SK-N-SH (cell line): ENCODE measurements at regions not wholly inside any gene's neighbourhood (a gene's known extent, or its start where the extent isn't known, plus 50 kb on each side); places are given as distances from the start of the nearest gene placed in this dataset.

Experiments
- CTCF ChIA-PET: fragments of 300-600, 350-600 bp; formaldehyde crosslinking; extraction: SDS; loops from one replicate; lab custom pipeline; 2021; lab: Yijun Ruan, JAX
- POLR2A ChIA-PET: fragments of 350-600 bp; sonication (Branson Sonifier 250); formaldehyde crosslinking; extraction: SDS; loops from one replicate; lab custom pipeline; 2020; ENCODE audit warnings: antibody characterized with exemption, inconsistent platforms; lab: Yijun Ruan, JAX
- DNase-seq: peaks from one replicate; pipeline ENCODE4 v3.0.0; 2012
- H2AFZ ChIP-seq: fragments of 200-600 bp; sonication (generic); 2 replicates; pipeline ENCODE4 v1.8.1; 2016; ENCODE audit warnings: antibody characterized with exemption, mild to moderate bottlenecking, low read depth
- H3F3A ChIP-seq: fragments of 200-600 bp; sonication (generic); replicated peaks from 2 replicates; pipeline ENCODE3; 2016; ENCODE audit warnings: antibody characterized with exemption, mild to moderate bottlenecking; ENCODE audit not compliant: insufficient read depth
- H3K27ac ChIP-seq, 2 experiments: fragments of 200-500 bp in 1 of 2; fragments of 200-600 bp in 1 of 2; sonication (Bioruptor generic) in 1 of 2; sonication (generic), shearing (Covaris generic) in 1 of 2; 2 replicates each; pipeline versions ENCODE4 v1.5.1 to v1.6.1; 2014 to 2016; ENCODE audit warnings: low read depth in 2 of 2, inconsistent platforms in 1 of 2, low read length in 1 of 2, mild to moderate bottlenecking in 1 of 2, mixed read lengths in 1 of 2
- H3K27me3 ChIP-seq: fragments of 200-600 bp; sonication (generic), shearing (Covaris generic); 2 replicates; pipeline ENCODE4 v1.6.1; 2016; ENCODE audit warnings: mixed run types; ENCODE audit not compliant: insufficient read depth
- H3K36me3 ChIP-seq, 2 experiments: fragments of 200-500 bp in 1 of 2; fragments of 200-600 bp in 1 of 2; sonication (Bioruptor generic) in 1 of 2; sonication (generic) in 1 of 2; replicated peaks in 1 of 2; 2 replicates each; pipeline versions ENCODE3 to v1.5.1; 2014 to 2016; ENCODE audit warnings: low read length in 1 of 2, mild to moderate bottlenecking in 1 of 2; ENCODE audit not compliant: insufficient read depth in 2 of 2, control insufficient read depth in 1 of 2
- H3K4me1 ChIP-seq, 2 experiments: fragments of 200-500 bp in 1 of 2; fragments of 200-600 bp in 1 of 2; sonication (Bioruptor generic) in 1 of 2; sonication (generic), shearing (Covaris generic) in 1 of 2; 2 replicates each; pipeline versions ENCODE4 v1.5.1 to v1.6.1; 2014 to 2016; ENCODE audit warnings: low read depth in 1 of 2, low read length in 1 of 2, mixed run types in 1 of 2; ENCODE audit not compliant: insufficient read depth in 2 of 2, control insufficient read depth in 1 of 2
- H3K4me2 ChIP-seq: fragments of 200-600 bp; sonication (generic), shearing (Covaris generic); 2 replicates; pipeline ENCODE4 v1.6.1; 2017; ENCODE audit warnings: mixed run types
- H3K4me3 ChIP-seq, 2 experiments: fragments of 200-500 bp in 1 of 2; fragments of 200-600 bp in 1 of 2; sonication (Bioruptor generic) in 1 of 2; sonication (generic), shearing (Covaris generic) in 1 of 2; 2 replicates each; pipeline versions ENCODE4 v1.5.1 to v1.8.1; 2014 to 2016; ENCODE audit warnings: low read depth in 2 of 2, inconsistent platforms in 1 of 2, low read length in 1 of 2, mild to moderate bottlenecking in 1 of 2, mixed read lengths in 1 of 2, moderate library complexity in 1 of 2
- H3K79me2 ChIP-seq: fragments of 200-600 bp; sonication (generic); 2 replicates; pipeline ENCODE4 v1.8.1; 2017; ENCODE audit warnings: mild to moderate bottlenecking; ENCODE audit not compliant: insufficient read depth
- H3K9ac ChIP-seq: fragments of 200-600 bp; sonication (generic); 2 replicates; pipeline ENCODE4 v1.6.1; 2017; ENCODE audit warnings: mixed run types
- H3K9me2 ChIP-seq: fragments of 200-600 bp; sonication (generic); 2 replicates; pipeline ENCODE4 v1.6.1; 2017; ENCODE audit warnings: mixed run types
- H3K9me3 ChIP-seq: fragments of 200-600 bp; sonication (generic); 2 replicates; pipeline ENCODE4 v1.6.1; 2017; ENCODE audit warnings: mixed run types, mild to moderate bottlenecking, moderate library complexity
- H4K20me1 ChIP-seq: fragments of 200-600 bp; sonication (generic); 2 replicates; pipeline ENCODE4 v1.6.1; 2017; ENCODE audit warnings: mild to moderate bottlenecking, mixed run types; ENCODE audit not compliant: insufficient read depth
- ELF1 ChIP-seq: IDR thresholded peaks from 2 replicates; pipeline ENCODE4 v1.4.0; 2012
- EP300 ChIP-seq, 2 experiments: IDR thresholded peaks; 2 replicates each; pipeline versions ENCODE4 v1.4.0 to v1.6.1; 2012; ENCODE audit warnings: borderline replicate concordance in 1 of 2, low read depth in 1 of 2, low read length in 1 of 2
- EZH2phosphoT487 ChIP-seq: fragments of 200-600 bp; sonication (generic); IDR thresholded peaks from 2 replicates; pipeline ENCODE4 v1.6.1; 2017; ENCODE audit warnings: low read depth, mixed run types, mild to moderate bottlenecking, antibody characterized with exemption, moderate library complexity, borderline replicate concordance
- GABPA ChIP-seq: IDR thresholded peaks from 2 replicates; pipeline ENCODE4 v1.4.0; 2012; ENCODE audit warnings: low read depth, mild to moderate bottlenecking
- IRF3 ChIP-seq: fragments of 150-350 bp; IDR thresholded peaks from 2 replicates; pipeline ENCODE4 v1.6.1; 2016; ENCODE audit warnings: mild to moderate bottlenecking, low read depth, low read length
- JUND ChIP-seq: IDR thresholded peaks from 2 replicates; pipeline ENCODE4 v1.4.0; 2012
- MAX ChIP-seq: IDR thresholded peaks from 2 replicates; pipeline ENCODE4 v1.4.0; 2012; ENCODE audit warnings: low read depth
- MEF2A ChIP-seq: IDR thresholded peaks from 2 replicates; pipeline ENCODE4 v1.4.0; 2012; ENCODE audit warnings: low read depth, borderline replicate concordance
- NFIC ChIP-seq: IDR thresholded peaks from 2 replicates; pipeline ENCODE4 v1.4.0; 2012; ENCODE audit warnings: borderline replicate concordance
- RCOR1 ChIP-seq: fragments of 150-350 bp; IDR thresholded peaks from 2 replicates; pipeline ENCODE4 v1.6.1; 2017; ENCODE audit warnings: antibody characterized with exemption, low read length
- ZBTB33 ChIP-seq: IDR thresholded peaks from 2 replicates; pipeline ENCODE4 v1.4.0; 2012; ENCODE audit warnings: low read depth, borderline replicate concordance
- WGBS: methylation state at CpG from one replicate; pipeline ENCODE4 v1.1.6; 2017; ENCODE audit warnings: low lambda C conversion rate; 5-methylcytosine and 5-hydroxymethylcytosine counted together

- Histone ChIP-seq H3K27me3 (no peaks in the 10 kb centered on the region), H3K27ac (no peak overlapping the region), H3K79me2 (no peaks in the 10 kb centered on the region), H3K4me2 (no peak overlapping the region), H3K4me3 (no peak overlapping the region), H2AFZ (no peak overlapping the region), H3K9me2 (no peaks in the 10 kb centered on the region), H3K9ac (no peak overlapping the region), H3K36me3 (no peaks in the 10 kb centered on the region), H3F3A (no peaks in the 10 kb centered on the region), H3K4me1 (no peaks in the 10 kb centered on the region), H4K20me1 (no peaks in the 10 kb centered on the region), H3K9me3 (0 out of 2 replicates have a peak, but pooled peaks cover 2% of the 10 kb centered on the region)
- POLR2A ChIA-PET: no interaction called here
- DNase-seq: no peak
- 55% methylated on average over 2 of the region's 3 CpGs for WGBS
- no peak for TF ChIP-seq EZH2phosphoT487
- CTCF ChIA-PET: interaction anchor here (1.7 kb wide), 1 partner anchor 17 kb away, joined by 5 read pairs; no protein-coding TSS in a partner anchor
Measured at GRCh38 chr16:6701096-6701495, 631.5 kb upstream of the RBFOX1 start.

- POLR2A ChIA-PET: no interaction called here
Measured at GRCh38 chr16:6698548-6698947, 634.1 kb upstream of the RBFOX1 start.

GRCh38 chr16:6695666-6696065 lies 637.0 kb upstream of the RBFOX1 start:
- CTCF ChIA-PET: interaction anchor here (1.5 to 3.0 kb wide), 2 partner anchors 11 to 13 kb away, joined by 4 to 15 read pairs; no protein-coding TSS in a partner anchor
- WGBS: 12% methylated on average over 3 of the region's 3 CpGs

More at GRCh38 chr16:6698548-6698947, 634.1 kb upstream of the RBFOX1 start:
- Histone ChIP-seq H3K4me3 (no peak overlapping the region), H3K9me3 (0 out of 2 replicates have a peak, but pooled peaks cover 3% of the 10 kb centered on the region), H3K4me1 (no peaks in the 10 kb centered on the region), H3K79me2 (no peaks in the 10 kb centered on the region), H3K27ac (no peak overlapping the region), H3K27me3 (no peaks in the 10 kb centered on the region), H2AFZ (no peak overlapping the region), H3K9ac (no peak overlapping the region), H3K36me3 (no peaks in the 10 kb centered on the region), H4K20me1 (no peaks in the 10 kb centered on the region), H3K9me2 (no peaks in the 10 kb centered on the region), H3F3A (no peaks in the 10 kb centered on the region), H3K4me2 (no peak overlapping the region)
- TF ChIP-seq ELF1 (no peak), EZH2phosphoT487 (no peak), NFIC (no peak), EP300 (IDR thresholded peaks at IDR 0.05; ENCODE audit: borderline replicate concordance in 1 of 2, low read depth in 1 of 2, low read length in 1 of 2) (no peak), GABPA (no peak), MEF2A (no peak), RCOR1 (no peak), ZBTB33 (no peak)
- CTCF ChIA-PET: interaction anchor here (3.0 kb wide), 1 partner anchor 14 kb away, joined by 15 read pairs; no protein-coding TSS in a partner anchor
- DNase-seq: no peak
- whole genome bisulfite sequencing: 23% methylated on average over 7 of the region's 7 CpGs

More at GRCh38 chr16:6695666-6696065, 637.0 kb upstream of the RBFOX1 start:
- Histone ChIP-seq H3K4me1 (no peaks in the 10 kb centered on the region), H3K27ac (no peak overlapping the region), H3K9ac (no peak overlapping the region), H3K9me2 (no peaks in the 10 kb centered on the region), H3K27me3 (no peaks in the 10 kb centered on the region), H2AFZ (no peak overlapping the region), H4K20me1 (no peaks in the 10 kb centered on the region), H3K36me3 (no peaks in the 10 kb centered on the region), H3K79me2 (no peaks in the 10 kb centered on the region), H3K4me3 (no peak overlapping the region), H3K9me3 (0 out of 2 replicates have a peak, but pooled peaks cover 3% of the 10 kb centered on the region), H3K4me2 (no peak overlapping the region), H3F3A (no peaks in the 10 kb centered on the region)
- no peak for TF ChIP-seq ZBTB33
- no peak for TF ChIP-seq IRF3
- no peak for TF ChIP-seq JUND
- no peak for TF ChIP-seq RCOR1
- no peak for TF ChIP-seq MAX
- DNase-seq: no peak
- POLR2A ChIA-PET: no interaction called here
